ENCODE measurements at regions not wholly inside any gene's neighbourhood (a gene's known extent, or its start where the extent isn't known, plus 50 kb on each side); places are given as distances from the start of the nearest gene placed in this dataset.

- H2AFZ ChIP-seq = peak overlapping the region; percentile 1
- H3K4me2 ChIP-seq (ENCODE audit: low read length) = no peak overlapping the region
- H3K4me1 ChIP-seq = peaks cover 45% of the 10 kb centered on the region
- peak overlapping the region; percentile 73 for H3K27ac ChIP-seq
- no peak overlapping the region for H3K9ac ChIP-seq
- no peaks in the 10 kb centered on the region for H3K9me3 ChIP-seq (ENCODE audit: control insufficient read depth, low read length)
- H3K4me3 ChIP-seq (ENCODE audit: low read depth, low read length) = no peak overlapping the region
- no peaks in the 10 kb centered on the region for H3K27me3 ChIP-seq (ENCODE audit: control insufficient read depth, insufficient read depth, low read length)
- no peaks in the 10 kb centered on the region for H3K36me3 ChIP-seq (ENCODE audit: control insufficient read depth, insufficient read depth, low read length)
- H3K79me2 ChIP-seq = no peaks in the 10 kb centered on the region
- TF ChIP-seq CTCF (IDR thresholded peaks at IDR 0.05) = no peak
Measured at GRCh38 chr5:17432569-17432968, 65.5 kb upstream of the TAF11L2 start.

DNA sequence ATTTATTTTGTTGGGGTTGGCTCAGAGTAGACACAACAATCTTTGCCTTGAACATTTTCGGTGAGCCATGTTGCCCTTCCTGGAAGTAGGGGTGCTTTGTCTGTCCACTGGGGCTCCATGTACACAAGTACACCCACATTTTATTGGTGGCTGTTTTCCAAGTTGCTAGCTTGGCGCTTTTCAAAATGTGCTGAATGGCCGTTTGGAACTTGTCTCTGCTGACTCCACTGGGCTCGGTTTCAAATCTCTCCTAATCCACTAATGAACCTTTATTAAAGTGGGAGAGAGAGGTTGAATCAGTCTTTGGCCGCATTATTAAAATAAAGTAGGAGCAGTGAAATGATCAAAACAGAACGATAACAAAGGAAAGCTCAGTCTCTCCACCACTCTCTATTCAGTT lies 64.6 kb upstream of the TAF11L2 start:
- H3K4me3 ChIP-seq (ENCODE audit: low read depth, low read length) = no peak overlapping the region

DNA sequence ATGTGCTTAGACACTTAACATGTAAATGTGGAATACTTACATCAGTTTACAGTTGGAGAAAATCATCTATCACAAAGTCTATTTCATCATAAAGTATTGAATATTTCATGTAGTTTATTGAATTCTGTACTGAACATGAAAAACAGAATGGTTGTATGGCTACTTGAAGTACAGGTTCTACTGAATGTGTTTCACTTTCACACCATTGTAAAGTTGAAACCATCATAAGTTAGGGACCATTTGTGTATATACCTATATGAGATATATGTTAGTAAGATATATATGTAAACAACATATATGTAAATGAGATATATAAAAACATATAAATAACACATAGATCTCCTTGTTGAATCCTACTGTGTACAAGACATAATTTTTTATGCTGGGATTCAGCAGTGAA lies 63.0 kb upstream of the TAF11L2 start:
- no peaks in the 10 kb centered on the region for H3K27me3 ChIP-seq (ENCODE audit: control insufficient read depth, insufficient read depth, low read length)

More for the DNA sequence above, 64.6 kb upstream of the TAF11L2 start:
- H3K9me3 ChIP-seq (ENCODE audit: control insufficient read depth, low read length) = no peaks in the 10 kb centered on the region
- H3K9ac ChIP-seq = no peak overlapping the region
- no peaks in the 10 kb centered on the region for H3K36me3 ChIP-seq (ENCODE audit: control insufficient read depth, insufficient read depth, low read length)
- H3K4me2 ChIP-seq (ENCODE audit: low read length) = peak overlapping the region; percentile 37
- no peaks in the 10 kb centered on the region for H3K27me3 ChIP-seq (ENCODE audit: control insufficient read depth, insufficient read depth, low read length)
- peak overlapping the region; percentile 55 for H2AFZ ChIP-seq
- no peaks in the 10 kb centered on the region for H3K79me2 ChIP-seq
- H3K4me1 ChIP-seq = peaks cover 40% of the 10 kb centered on the region
- TF ChIP-seq CTCF (IDR thresholded peaks at IDR 0.05) = no peak
- peak overlapping the region; percentile 73 for H3K27ac ChIP-seq

GRCh38 chr5:17436350-17436749 lies 61.7 kb upstream of the TAF11L2 start:
- Histone ChIP-seq H3K79me2 (no peaks in the 10 kb centered on the region), H3K36me3 (ENCODE audit: control insufficient read depth, insufficient read depth, low read length) (no peaks in the 10 kb centered on the region), H3K4me2 (ENCODE audit: low read length) (no peak overlapping the region), H3K9ac (no peak overlapping the region), H3K27me3 (ENCODE audit: control insufficient read depth, insufficient read depth, low read length) (no peaks in the 10 kb centered on the region), H3K27ac (no peak overlapping the region), H3K4me3 (ENCODE audit: low read depth, low read length) (no peak overlapping the region), H3K4me1 (peaks cover 21% of the 10 kb centered on the region), H3K9me3 (ENCODE audit: control insufficient read depth, low read length) (no peaks in the 10 kb centered on the region), H2AFZ (peak overlapping the region; percentile 55)
- TF ChIP-seq CTCF (IDR thresholded peaks at IDR 0.05) = no peak

More for the DNA sequence above, 63.0 kb upstream of the TAF11L2 start:
- H3K4me3 ChIP-seq (ENCODE audit: low read depth, low read length) = no peak overlapping the region
- H3K4me1 ChIP-seq = peaks cover 28% of the 10 kb centered on the region
- no peak for TF ChIP-seq CTCF (IDR thresholded peaks at IDR 0.05)
- no peak overlapping the region for H3K9ac ChIP-seq
- no peaks in the 10 kb centered on the region for H3K9me3 ChIP-seq (ENCODE audit: control insufficient read depth, low read length)
- no peak overlapping the region for H2AFZ ChIP-seq
- no peak overlapping the region for H3K4me2 ChIP-seq (ENCODE audit: low read length)
- no peak overlapping the region for H3K27ac ChIP-seq
- no peaks in the 10 kb centered on the region for H3K79me2 ChIP-seq
- no peaks in the 10 kb centered on the region for H3K36me3 ChIP-seq (ENCODE audit: control insufficient read depth, insufficient read depth, low read length)

GRCh38 chr5:17436761-17437221 lies 61.2 kb upstream of the TAF11L2 start:
- Histone ChIP-seq H3K27ac (peak overlapping the region; percentile 2), H2AFZ (peak overlapping the region; percentile 55), H3K9me3 (ENCODE audit: control insufficient read depth, low read length) (no peaks in the 10 kb centered on the region), H3K4me3 (ENCODE audit: low read depth, low read length) (no peak overlapping the region), H3K36me3 (ENCODE audit: control insufficient read depth, insufficient read depth, low read length) (no peaks in the 10 kb centered on the region), H3K79me2 (no peaks in the 10 kb centered on the region), H3K4me1 (peaks cover 21% of the 10 kb centered on the region), H3K4me2 (ENCODE audit: low read length) (no peak overlapping the region), H3K27me3 (ENCODE audit: control insufficient read depth, insufficient read depth, low read length) (no peaks in the 10 kb centered on the region), H3K9ac (no peak overlapping the region)
- no peak for TF ChIP-seq CTCF (IDR thresholded peaks at IDR 0.05)
